GM19023 (cell line): ENCODE measurements at regions not wholly inside any gene's neighbourhood (a gene's known extent, or its start where the extent isn't known, plus 50 kb on each side); places are given as distances from the start of the nearest gene placed in this dataset.
"Not testable (repeated sequence)": the region's sequence is repeated elsewhere in the genome, so short reads cannot be mapped to it uniquely, and the experiment has no call there.

ENCODE experiments used
- ATAC-seq: cut with Tn5 transposase; IDR thresholded peaks from one replicate; pipeline ENCODE4 v1.9.1; 2021; ENCODE audit warnings: mild to moderate bottlenecking, moderate library complexity; ENCODE audit not compliant: unreplicated experiment

GRCh38 chr1:96519851-96520578, 201.6 kb upstream of the PTBP2 start:
- no peak for ATAC-seq

- ATAC-seq: no peak
Measured at GRCh38 chr1:96520579-96520947, 201.0 kb upstream of the PTBP2 start.

- ATAC-seq: no peak
Measured at GRCh38 chr1:96521010-96521409, 200.6 kb upstream of the PTBP2 start.

- no peak for ATAC-seq
Measured at GRCh38 chr1:96521994-96522760, 199.4 kb upstream of the PTBP2 start.

- ATAC-seq: no peak
Measured at GRCh38 chr1:96522927-96523326, 198.7 kb upstream of the PTBP2 start.

- ATAC-seq: no peak
Measured at GRCh38 chr1:96524100-96524499, 197.5 kb upstream of the PTBP2 start.

GRCh38 chr1:96525657-96526557, 195.7 kb upstream of the PTBP2 start:
- no peak for ATAC-seq

- ATAC-seq: not testable (repeated sequence)
Measured at GRCh38 chr1:96528672-96529071, 192.9 kb upstream of the PTBP2 start.

- ATAC-seq: no peak
Measured at GRCh38 chr1:96533820-96534219, 187.8 kb upstream of the PTBP2 start.

- no peak for ATAC-seq
Measured at GRCh38 chr1:96536581-96536980, 185.0 kb upstream of the PTBP2 start.

- ATAC-seq: no peak
Measured at GRCh38 chr1:96538111-96538641, 183.4 kb upstream of the PTBP2 start.

GRCh38 chr1:96538883-96539282, 182.7 kb upstream of the PTBP2 start:
- ATAC-seq: no peak

GRCh38 chr1:96541491-96541890, 180.1 kb upstream of the PTBP2 start:
- no peak for ATAC-seq

GRCh38 chr1:96544051-96544830, 177.3 kb upstream of the PTBP2 start:
- ATAC-seq: no peak

- ATAC-seq: no peak
Measured at GRCh38 chr1:96544831-96545221, 176.8 kb upstream of the PTBP2 start.

GRCh38 chr1:96545935-96546656, 175.5 kb upstream of the PTBP2 start:
- ATAC-seq: no peak

GRCh38 chr1:96550061-96550460, 171.5 kb upstream of the PTBP2 start:
- ATAC-seq: no peak

- no peak for ATAC-seq
Measured at GRCh38 chr1:96552451-96552850, 169.1 kb upstream of the PTBP2 start.

- no peak for ATAC-seq
Measured at GRCh38 chr1:96553811-96554210, 167.8 kb upstream of the PTBP2 start.

GRCh38 chr1:96554364-96554763, 167.2 kb upstream of the PTBP2 start:
- ATAC-seq: no peak
